Trophoblast cell (in vitro differentiated cells and primary cell): ENCODE measurements at regions not wholly inside any gene's neighbourhood (a gene's known extent, or its start where the extent isn't known, plus 50 kb on each side); places are given as distances from the start of the nearest gene placed in this dataset.

Experiments
- DNase-seq, 2 donors: peaks; one replicate each; pipeline ENCODE4 v3.0.0-alpha.2; 2016
- H2AFZ ChIP-seq: 2 replicates; pipeline ENCODE4 v1.6.1; 2013; ENCODE audit warnings: low read length, moderate library complexity, mild to moderate bottlenecking; ENCODE audit not compliant: insufficient read depth, poor library complexity
- H2AK5ac ChIP-seq: 2 replicates; pipeline ENCODE4 v1.6.1; 2013; ENCODE audit warnings: mild to moderate bottlenecking, low read length
- H2BK120ac ChIP-seq: 2 replicates; pipeline ENCODE4 v1.6.1; 2013; ENCODE audit warnings: low read length, mild to moderate bottlenecking, moderate library complexity; ENCODE audit not compliant: insufficient read depth, poor library complexity
- H2BK12ac ChIP-seq: 2 replicates; pipeline ENCODE4 v1.6.1; 2013; ENCODE audit warnings: mild to moderate bottlenecking, low read length, moderate library complexity
- H2BK5ac ChIP-seq: 2 replicates; pipeline ENCODE4 v1.6.1; 2013; ENCODE audit warnings: low read length, low read depth, moderate library complexity, mild to moderate bottlenecking; ENCODE audit not compliant: poor library complexity
- H3K14ac ChIP-seq: 2 replicates; pipeline ENCODE4 v1.6.1; 2013; ENCODE audit warnings: mild to moderate bottlenecking, low read length
- H3K18ac ChIP-seq: 2 replicates; pipeline ENCODE4 v1.6.1; 2013; ENCODE audit warnings: mild to moderate bottlenecking, low read length
- H3K23ac ChIP-seq: 2 replicates; pipeline ENCODE4 v1.6.1; 2013; ENCODE audit warnings: low read length
- H3K27ac ChIP-seq: 2 replicates; pipeline ENCODE4 v1.5.1; 2013; ENCODE audit warnings: low read depth, mild to moderate bottlenecking, inconsistent platforms, low read length, moderate library complexity
- H3K27me3 ChIP-seq: 2 replicates; pipeline ENCODE4 v1.6.1; 2013; ENCODE audit warnings: inconsistent platforms, mild to moderate bottlenecking, low read length, moderate library complexity; ENCODE audit not compliant: insufficient read depth
- H3K36me3 ChIP-seq, 2 experiments: 1 replicate in 1 of 2; 2 replicates in 1 of 2; pipeline ENCODE4 v1.6.1; 2013; ENCODE audit warnings: low read length in 2 of 2, mild to moderate bottlenecking in 2 of 2, moderate library complexity in 1 of 2; ENCODE audit not compliant: insufficient read depth in 2 of 2, control insufficient read depth in 1 of 2
- H3K4ac ChIP-seq: 2 replicates; pipeline ENCODE4 v1.6.1; 2013; ENCODE audit warnings: low read depth, mild to moderate bottlenecking, low read length, moderate library complexity
- H3K4me1 ChIP-seq, 2 experiments: 1 replicate in 1 of 2; 2 replicates in 1 of 2; pipeline ENCODE4 v1.6.1; 2013; ENCODE audit warnings: low read length in 2 of 2, mild to moderate bottlenecking in 2 of 2, moderate library complexity in 1 of 2; ENCODE audit not compliant: insufficient read depth in 2 of 2, control insufficient read depth in 1 of 2
- H3K4me2 ChIP-seq: 2 replicates; pipeline ENCODE4 v1.6.1; 2013; ENCODE audit warnings: inconsistent platforms, mild to moderate bottlenecking, low read length, moderate library complexity
- H3K4me3 ChIP-seq: 2 replicates; pipeline ENCODE4 v1.5.1; 2013; ENCODE audit warnings: mild to moderate bottlenecking, low read depth, low read length, inconsistent platforms
- H3K79me1 ChIP-seq: one replicate; pipeline ENCODE4 v1.6.1; 2013; ENCODE audit warnings: low read length
- H3K79me2 ChIP-seq: 2 replicates; pipeline ENCODE4 v1.6.1; 2013; ENCODE audit warnings: low read length, mild to moderate bottlenecking; ENCODE audit not compliant: control insufficient read depth, insufficient read depth, poor library complexity
- H3K9ac ChIP-seq: 2 replicates; pipeline ENCODE4 v1.6.1; 2013; ENCODE audit warnings: mild to moderate bottlenecking, low read length
- H3K9me3 ChIP-seq: 2 replicates; pipeline ENCODE4 v1.6.1; 2013; ENCODE audit warnings: low read depth, mild to moderate bottlenecking, control low read depth, inconsistent platforms, low read length; ENCODE audit not compliant: insufficient read depth
- H4K12ac ChIP-seq: 2 replicates; pipeline ENCODE4 v1.6.1; 2013; ENCODE audit warnings: low read depth, mild to moderate bottlenecking, low read length, moderate library complexity
- H4K8ac ChIP-seq: 2 replicates; pipeline ENCODE4 v1.6.1; 2013; ENCODE audit warnings: low read depth, mild to moderate bottlenecking, low read length, moderate library complexity
- H4K91ac ChIP-seq: one replicate; pipeline ENCODE4 v1.6.1; 2013; ENCODE audit warnings: low read depth, mild to moderate bottlenecking, low read length, moderate library complexity
- WGBS: extraction: QIAGEN DNeasy Blood & Tissue Kit; methylation state at CpG from one replicate; pipeline ENCODE4 v1.1.7; 2013; ENCODE audit warnings: missing lambda C conversion rate; ENCODE audit not compliant: insufficient read length, insufficient coverage; ENCODE audit errors: extremely low coverage; 5-methylcytosine and 5-hydroxymethylcytosine counted together

DNA sequence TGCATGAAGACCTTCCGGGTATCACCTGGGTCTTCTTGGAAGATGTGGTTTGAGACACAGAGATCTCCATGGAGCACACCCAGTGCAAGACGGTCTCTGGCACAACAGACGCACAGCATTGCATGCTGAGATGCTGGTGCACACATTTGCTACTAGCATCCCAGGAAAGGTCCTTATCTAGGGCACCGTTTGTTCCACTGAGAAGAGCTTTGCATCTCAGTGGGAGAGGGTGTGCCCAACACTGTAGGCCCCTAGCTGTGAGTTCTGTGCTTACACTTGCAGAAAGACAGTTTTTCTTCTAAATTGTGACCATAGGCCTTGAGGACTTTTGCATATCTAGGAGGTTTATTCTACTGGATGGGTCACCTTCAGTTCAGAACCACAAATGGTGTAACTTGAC, 554.1 kb downstream of the MATN1 start:
- H3K36me3 ChIP-seq = no peaks in the 10 kb centered on the region
- no peak for DNase-seq
- no peaks in the 10 kb centered on the region for H3K79me2 ChIP-seq
- H2AK5ac ChIP-seq = no peak overlapping the region
- WGBS = no CpG with 5 or more reads among the region's 4 CpGs
- no peak overlapping the region for H3K14ac ChIP-seq
- H3K23ac ChIP-seq = no peak overlapping the region
- no peaks in the 10 kb centered on the region for H3K27me3 ChIP-seq
- no peak overlapping the region for H4K8ac ChIP-seq
- H2BK12ac ChIP-seq = no peak overlapping the region
- H3K9ac ChIP-seq = no peak overlapping the region
- no peak overlapping the region for H2BK5ac ChIP-seq
- H4K91ac ChIP-seq = no peak overlapping the region
- H3K4me1 ChIP-seq = no peaks in the 10 kb centered on the region
- H3K4ac ChIP-seq = no peak overlapping the region
- H3K4me2 ChIP-seq = no peak overlapping the region
- H3K18ac ChIP-seq = no peak overlapping the region
- no peak overlapping the region for H3K4me3 ChIP-seq
- H3K9me3 ChIP-seq = no peaks in the 10 kb centered on the region
- no peaks in the 10 kb centered on the region for H3K79me1 ChIP-seq
- no peak overlapping the region for H3K27ac ChIP-seq
- H2BK120ac ChIP-seq = no peak overlapping the region
- no peak overlapping the region for H2AFZ ChIP-seq
- H4K12ac ChIP-seq = no peak overlapping the region

DNA sequence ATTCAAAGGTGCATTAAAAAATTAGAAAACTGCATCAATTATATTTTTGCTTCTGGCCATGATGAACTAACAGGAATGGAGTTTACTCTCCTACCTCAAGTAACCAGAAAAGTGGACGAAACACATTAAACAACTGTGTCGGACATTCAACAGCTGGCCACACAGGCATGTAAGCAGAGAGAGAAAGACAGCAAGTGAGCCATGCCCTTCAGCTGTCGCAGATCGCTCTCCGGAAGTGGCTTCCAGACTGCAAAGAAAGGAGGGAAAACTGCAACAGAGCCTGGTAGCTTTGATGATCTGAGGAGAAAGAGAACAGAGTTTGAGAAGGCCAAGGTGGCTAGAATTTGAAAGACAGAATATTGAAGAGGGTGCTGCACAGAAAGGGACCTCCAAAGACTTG, 557.2 kb downstream of the MATN1 start:
- no peak overlapping the region for H2BK5ac ChIP-seq
- no peaks in the 10 kb centered on the region for H3K36me3 ChIP-seq
- H4K12ac ChIP-seq = no peak overlapping the region

DNA sequence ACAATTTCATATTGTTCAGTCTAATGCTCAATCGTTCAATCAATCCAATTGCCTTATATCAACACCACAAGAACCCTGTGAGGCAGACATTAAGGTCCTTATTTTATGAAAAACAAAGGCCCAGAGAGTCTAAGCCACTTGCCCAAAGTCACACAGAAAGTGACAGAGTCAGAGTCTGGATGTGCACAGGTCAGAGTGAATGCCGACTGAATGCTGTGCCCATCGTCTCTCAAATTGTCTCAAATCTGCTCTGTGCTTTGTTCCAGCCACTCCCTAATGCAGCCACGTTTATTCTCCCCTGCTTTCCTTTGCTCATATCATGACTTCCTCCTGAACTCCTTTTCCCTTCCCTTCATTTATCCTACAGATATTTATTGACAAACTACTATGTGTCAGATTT, 558.3 kb downstream of the MATN1 start:
- Histone ChIP-seq H3K79me1 (no peaks in the 10 kb centered on the region), H3K14ac (no peak overlapping the region), H3K4me2 (no peak overlapping the region), H3K4me3 (no peak overlapping the region), H3K18ac (no peak overlapping the region), H4K91ac (no peak overlapping the region), H2AK5ac (no peak overlapping the region), H2BK120ac (no peak overlapping the region), H3K9ac (no peak overlapping the region), H4K12ac (no peak overlapping the region), H3K27ac (no peak overlapping the region), H3K36me3 (no peaks in the 10 kb centered on the region), H3K9me3 (peaks cover 3% of the 10 kb centered on the region), H3K23ac (no peak overlapping the region), H2BK12ac (no peak overlapping the region), H2BK5ac (no peak overlapping the region), H3K79me2 (no peaks in the 10 kb centered on the region), H3K27me3 (no peaks in the 10 kb centered on the region), H2AFZ (no peak overlapping the region), H4K8ac (no peak overlapping the region), H3K4ac (no peak overlapping the region), H3K4me1 (no peaks in the 10 kb centered on the region)
- no CpG with 5 or more reads among the region's 4 CpGs for WGBS
- DNase-seq = no peak

More for the DNA sequence above, 557.2 kb downstream of the MATN1 start:
- Histone ChIP-seq H3K23ac (no peak overlapping the region), H2AFZ (no peak overlapping the region), H3K79me2 (no peaks in the 10 kb centered on the region), H3K4me2 (no peak overlapping the region), H3K14ac (no peak overlapping the region), H3K9me3 (peaks cover 3% of the 10 kb centered on the region), H3K79me1 (no peaks in the 10 kb centered on the region), H4K8ac (no peak overlapping the region), H3K4me1 (no peaks in the 10 kb centered on the region), H2BK120ac (no peak overlapping the region), H4K91ac (no peak overlapping the region), H3K9ac (no peak overlapping the region), H3K4me3 (no peak overlapping the region), H3K18ac (no peak overlapping the region), H3K4ac (no peak overlapping the region), H2AK5ac (no peak overlapping the region), H3K27ac (no peak overlapping the region), H3K27me3 (no peaks in the 10 kb centered on the region), H2BK12ac (no peak overlapping the region)
- no CpG with 5 or more reads among the region's 5 CpGs for WGBS
- DNase-seq = no peak

DNA sequence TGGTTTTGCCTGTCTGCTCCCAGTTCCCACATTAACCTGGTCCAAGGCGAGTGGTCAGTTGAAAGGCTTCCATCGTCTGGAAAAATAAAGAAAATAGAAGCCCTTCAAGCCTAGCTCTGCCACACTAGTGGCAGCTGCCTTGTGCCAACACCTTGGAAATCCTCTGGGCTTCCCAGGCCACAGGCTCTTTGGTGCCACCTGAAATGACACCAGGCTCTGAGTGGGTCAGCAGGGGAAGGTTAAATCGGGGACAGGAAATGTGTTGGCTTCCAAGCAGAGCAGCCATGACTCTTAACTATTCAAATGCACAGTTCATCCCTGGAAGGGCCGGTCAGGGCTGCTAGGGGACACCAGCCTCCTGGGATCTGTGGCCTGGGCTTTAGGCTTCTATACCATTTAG, 558.7 kb downstream of the MATN1 start:
- H3K4me2 ChIP-seq = no peak overlapping the region
- H3K27me3 ChIP-seq = no peaks in the 10 kb centered on the region
- no peaks in the 10 kb centered on the region for H3K79me1 ChIP-seq
- no peak overlapping the region for H2AFZ ChIP-seq
- H2BK120ac ChIP-seq = no peak overlapping the region
- no peaks in the 10 kb centered on the region for H3K79me2 ChIP-seq
- no peak overlapping the region for H3K4me3 ChIP-seq
- H2BK5ac ChIP-seq = no peak overlapping the region
- H4K8ac ChIP-seq = no peak overlapping the region
- no CpG with 5 or more reads among the region's 4 CpGs for whole genome bisulfite sequencing
- H3K23ac ChIP-seq = no peak overlapping the region
- no peak overlapping the region for H2BK12ac ChIP-seq
- H2AK5ac ChIP-seq = no peak overlapping the region
- no peaks in the 10 kb centered on the region for H3K4me1 ChIP-seq
- no peak overlapping the region for H3K18ac ChIP-seq
- DNase-seq = no peak
- H3K9ac ChIP-seq = no peak overlapping the region
- no peak overlapping the region for H3K14ac ChIP-seq
- no peaks in the 10 kb centered on the region for H3K36me3 ChIP-seq
- H4K91ac ChIP-seq = no peak overlapping the region
- H3K27ac ChIP-seq = no peak overlapping the region
- H3K4ac ChIP-seq = no peak overlapping the region
- H3K9me3 ChIP-seq = peaks cover 3% of the 10 kb centered on the region
- no peak overlapping the region for H4K12ac ChIP-seq
